Mucosa of descending colon (tissue), 3 donors: ENCODE measurements at regions not wholly inside any gene's neighbourhood (a gene's known extent, or its start where the extent isn't known, plus 50 kb on each side); places are given as distances from the start of the nearest gene placed in this dataset.
"Not testable (repeated sequence)": the region's sequence is repeated elsewhere in the genome, so short reads cannot be mapped to it uniquely, and the experiment has no call there.

Experiments used
- ATAC-seq: fragments of 200-7000 bp; cut with Tn5 transposase; one replicate; pipeline ENCODE4 v1.9.1; 2020; ENCODE audit warnings: mild to moderate bottlenecking, moderate library complexity
- DNase-seq, 3 donors: peaks; one replicate each; pipeline ENCODE4 v3.0.0-alpha.2; 2020
- H3K36me3 ChIP-seq: fragments of 200-600 bp; one replicate; pipeline ENCODE4 v1.8.0; 2021; ENCODE audit warnings: low read depth, mild to moderate bottlenecking
- H3K4me1 ChIP-seq: fragments of 200-600 bp; one replicate; pipeline ENCODE4 v1.8.0; 2021; ENCODE audit warnings: low read depth, mild to moderate bottlenecking
- H3K4me3 ChIP-seq: fragments of 200-600 bp; one replicate; pipeline ENCODE4 v1.8.0; 2021; ENCODE audit warnings: mild to moderate bottlenecking
- H3K9me3 ChIP-seq: fragments of 200-600 bp; one replicate; pipeline ENCODE4 v1.8.0; 2021; ENCODE audit warnings: mild to moderate bottlenecking
- CTCF ChIP-seq: fragments of 200-600 bp; IDR thresholded peaks from one replicate; pipeline ENCODE4 v1.8.0; 2022; ENCODE audit warnings: antibody characterized with exemption, mild to moderate bottlenecking
- intact Hi-C, 2 donors: fragments of 100-400 bp; cut with DNase I in 1 of 2; cut with micrococcal nuclease in 1 of 2; formaldehyde crosslinking; loops; one replicate each; pipeline versions ENCODE4 v1.11.0 to v1.11.1; 2022; cut with DNase I, micrococcal nuclease
- donor health status: DM: no; HTN: no; CAD: no; lungs with moderate emphysema.
- donor health status: DM: no; HTN: no; CAD: no.
- donor health status: DM: no; HTN: yes; CAD: no.

- Histone ChIP-seq H3K36me3 (no peaks in the 10 kb centered on the region), H3K4me3 (no peak overlapping the region), H3K9me3 (no peaks in the 10 kb centered on the region), H3K4me1 (peaks cover 10% of the 10 kb centered on the region)
- intact Hi-C loops = no loop called here
- peak; percentile 20 for ATAC-seq
- no peak for DNase-seq
- no peak for TF ChIP-seq CTCF
Measured at GRCh38 chr18:59848002-59848401, 51.8 kb upstream of the PMAIP1 start.

GRCh38 chr18:59847491-59847846 lies 52.3 kb upstream of the PMAIP1 start:
- peak in 1 of 3 donors; percentile 25 for DNase-seq
- H3K36me3 ChIP-seq, intact Hi-C loops, ATAC-seq, H3K9me3 ChIP-seq, H3K4me3 ChIP-seq: not testable (repeated sequence)
- H3K4me1 ChIP-seq = peaks cover 10% of the 10 kb centered on the region

- Histone ChIP-seq H3K4me1 (peaks cover 10% of the 10 kb centered on the region), H3K36me3 (no peaks in the 10 kb centered on the region), H3K9me3 (no peaks in the 10 kb centered on the region), H3K4me3 (no peak overlapping the region)
- no peak for TF ChIP-seq CTCF
- DNase-seq (peak; percentile 61 to 76 (median 62)), ATAC-seq (peak; percentile 99)
- intact Hi-C loops = no loop called here
Measured at GRCh38 chr18:59846814-59847490, 52.8 kb upstream of the PMAIP1 start.

- TF ChIP-seq CTCF = no peak
- Histone ChIP-seq H3K4me3 (no peak overlapping the region), H3K36me3 (no peaks in the 10 kb centered on the region), H3K9me3 (no peaks in the 10 kb centered on the region), H3K4me1 (peaks cover 10% of the 10 kb centered on the region)
- DNase-seq (no peak), ATAC-seq (no peak)
- intact Hi-C loops = no loop called here
Measured at GRCh38 chr18:59842947-59843346, 56.8 kb upstream of the PMAIP1 start.

- ATAC-seq = no peak
- no peak overlapping the region for H3K4me3 ChIP-seq
- H3K4me1 ChIP-seq = no peaks in the 10 kb centered on the region
- no peak for DNase-seq
- TF ChIP-seq CTCF = no peak
- H3K36me3 ChIP-seq = no peaks in the 10 kb centered on the region
- H3K9me3 ChIP-seq = no peaks in the 10 kb centered on the region
- intact Hi-C loops = no loop called here
Measured at GRCh38 chr18:59839931-59840685, 59.7 kb upstream of the PMAIP1 start.

GRCh38 chr18:59839246-59839645 lies 60.5 kb upstream of the PMAIP1 start:
- DNase-seq (no peak), ATAC-seq (no peak)
- TF ChIP-seq CTCF = no peak
- intact Hi-C loops = no loop called here
- Histone ChIP-seq H3K9me3 (no peaks in the 10 kb centered on the region), H3K4me3 (no peak overlapping the region), H3K36me3 (no peaks in the 10 kb centered on the region), H3K4me1 (no peaks in the 10 kb centered on the region)
